HCT116 (cell line): ENCODE measurements at regions not wholly inside any gene's neighbourhood (a gene's known extent, or its start where the extent isn't known, plus 50 kb on each side); places are given as distances from the start of the nearest gene placed in this dataset.

Experiments used
- ATAC-seq: fragments of 200-7000 bp; cut with Tn5 transposase; 2 replicates; pipeline ENCODE4 v1.9.1; 2020; ENCODE audit warnings: mild to moderate bottlenecking, moderate library complexity
- BruUV-seq: library from RNA; stranded (reverse); fragments of 400-500 nt; replicated peaks from 2 replicates; lab custom pipeline; 2021; lab: Mats Ljungman, UMichigan
- CTCF ChIA-PET: fragments of 300-600 bp; sonication (Branson Sonifier 250); formaldehyde crosslinking; loops from one replicate; lab custom pipeline; 2021; ENCODE audit warnings: antibody characterized with exemption; lab: Charles Lee
- POLR2A ChIA-PET: fragments of 300-600, 350-600 bp; sonication (Branson Sonifier 250); formaldehyde crosslinking; loops from one replicate; lab custom pipeline; 2021; ENCODE audit warnings: antibody characterized with exemption; lab: Charles Lee
- RAD21 ChIA-PET, 2 experiments: fragments of 300-600 bp; sonication (Branson Sonifier 250); formaldehyde crosslinking; loops; one replicate each; lab custom pipeline; 2023; ENCODE audit warnings: low total read pairs in 2 of 2; ENCODE audit not compliant: uncharacterized antibody in 2 of 2, unreplicated experiment in 2 of 2, low non-redundant PET in 1 of 2; lab: Charles Lee
- DNase-seq: peaks from one replicate; pipeline ENCODE4 v3.0.0-alpha.2; 2010; ENCODE audit warnings: low read depth, low spot score
- H2AFZ ChIP-seq: fragments of 200-600 bp; shearing (Covaris generic), sonication (generic); 2 replicates; pipeline ENCODE4 v1.6.1; 2017; ENCODE audit warnings: low read depth, mixed run types, mixed read lengths, antibody characterized with exemption, low read length; ENCODE audit not compliant: poor library complexity, severe bottlenecking
- H3K27ac ChIP-seq: 2 replicates; pipeline ENCODE4 v1.5.1; 2012; ENCODE audit warnings: low read depth, low read length
- H3K27me3 ChIP-seq: fragments of 200-600 bp; sonication (generic); 2 replicates; pipeline ENCODE4 v1.6.1; 2016; ENCODE audit warnings: mixed run types, low read length, mixed read lengths; ENCODE audit not compliant: insufficient read depth
- H3K36me3 ChIP-seq, 2 experiments: fragments of 200-500 bp in 1 of 2; fragments of 200-600 bp in 1 of 2; sonication (Bioruptor generic) in 1 of 2; sonication (generic) in 1 of 2; 2 replicates each; pipeline versions ENCODE4 v1.5.1 to v1.6.1; 2014 to 2016; ENCODE audit warnings: low read length in 2 of 2, inconsistent platforms in 1 of 2, mixed read lengths in 1 of 2, mixed run types in 1 of 2; ENCODE audit not compliant: insufficient read depth in 2 of 2, control insufficient read depth in 1 of 2
- H3K4me1 ChIP-seq, 2 experiments: fragments of 200-600 bp in 1 of 2; sonication (generic) in 1 of 2; 2 replicates each; pipeline versions ENCODE4 v1.5.1 to v1.6.1; 2012 to 2017; ENCODE audit warnings: low read length in 2 of 2, inconsistent platforms in 1 of 2, mild to moderate bottlenecking in 1 of 2, mixed read lengths in 1 of 2, mixed run types in 1 of 2, moderate library complexity in 1 of 2; ENCODE audit not compliant: insufficient read depth in 2 of 2, control insufficient read depth in 1 of 2
- H3K4me2 ChIP-seq: fragments of 200-600 bp; sonication (generic); 2 replicates; pipeline ENCODE4 v1.6.1; 2017; ENCODE audit warnings: mixed run types, low read length, mixed read lengths
- H3K4me3 ChIP-seq, 2 experiments: fragments of 200-600 bp in 1 of 2; sonication (generic) in 1 of 2; replicated peaks in 1 of 2; 2 replicates each; pipeline ENCODE4 v1.5.1; 2011 to 2016; ENCODE audit warnings: low read length in 2 of 2, control low read depth in 1 of 2, low read depth in 1 of 2, mild to moderate bottlenecking in 1 of 2, mixed read lengths in 1 of 2, mixed run types in 1 of 2
- H3K79me2 ChIP-seq: fragments of 200-600 bp; sonication (generic); 2 replicates; pipeline ENCODE4 v1.6.1; 2017; ENCODE audit warnings: mild to moderate bottlenecking, mixed run types, low read length, moderate library complexity, mixed read lengths; ENCODE audit not compliant: insufficient read depth
- H3K9ac ChIP-seq: fragments of 200-600 bp; sonication (generic); 2 replicates; pipeline ENCODE4 v1.6.1; 2016; ENCODE audit warnings: low read length, mixed read lengths
- H3K9me2 ChIP-seq: fragments of 200-600 bp; sonication (generic), shearing (Covaris generic); 2 replicates; pipeline ENCODE4 v1.6.1; 2017; ENCODE audit warnings: mixed run types, mild to moderate bottlenecking, moderate library complexity; ENCODE audit not compliant: insufficient read depth
- H3K9me3 ChIP-seq, 2 experiments: fragments of 200-500 bp in 1 of 2; fragments of 200-600 bp in 1 of 2; sonication (Bioruptor generic) in 1 of 2; sonication (generic) in 1 of 2; 2 replicates each; pipeline ENCODE4 v1.6.1; 2014 to 2017; ENCODE audit warnings: low read length in 2 of 2, mixed read lengths in 2 of 2, inconsistent platforms in 1 of 2, low read depth in 1 of 2, mild to moderate bottlenecking in 1 of 2, mixed run types in 1 of 2, moderate library complexity in 1 of 2; ENCODE audit not compliant: control insufficient read depth in 1 of 2, insufficient read depth in 1 of 2
- H4K20me1 ChIP-seq: fragments of 200-600 bp; sonication (generic), shearing (Covaris generic); 2 replicates; pipeline ENCODE4 v1.6.1; 2017; ENCODE audit warnings: mixed run types, mild to moderate bottlenecking, moderate library complexity; ENCODE audit not compliant: insufficient read depth
- CEBPB ChIP-seq: IDR thresholded peaks from 2 replicates; pipeline ENCODE4 v1.6.1; 2012; ENCODE audit warnings: low read depth
- ELF1 ChIP-seq: IDR thresholded peaks from 2 replicates; pipeline ENCODE4 v1.6.1; 2012; ENCODE audit warnings: low read depth, borderline replicate concordance
- JUND ChIP-seq: IDR thresholded peaks from 2 replicates; pipeline ENCODE4 v1.6.1; 2012
- SIN3A ChIP-seq: IDR thresholded peaks from 2 replicates; pipeline ENCODE4 v1.6.1; 2012; ENCODE audit warnings: low read depth
- SRF ChIP-seq: IDR thresholded peaks from 2 replicates; pipeline ENCODE4 v1.6.1; 2012; ENCODE audit warnings: low read depth
- TCF7L2 ChIP-seq: IDR thresholded peaks from 2 replicates; pipeline ENCODE4 v1.7.0; 2011; ENCODE audit warnings: borderline replicate concordance, inconsistent platforms; ENCODE audit not compliant: insufficient read depth, insufficient read length; ENCODE audit errors: extremely low read depth
- YY1 ChIP-seq: IDR thresholded peaks from 2 replicates; pipeline ENCODE4 v1.6.1; 2011; ENCODE audit warnings: low read length, low read depth, moderate library complexity, mild to moderate bottlenecking; ENCODE audit not compliant: insufficient replicate concordance; ENCODE audit errors: extremely low read depth
- ZFX ChIP-seq: fragments of 450-650 bp; IDR thresholded peaks from 2 replicates; pipeline ENCODE4 v1.6.1; 2017
- intact Hi-C: fragments of 100-400 bp; cut with micrococcal nuclease; formaldehyde crosslinking; loops from 2 replicates; pipeline ENCODE4 v1.10.0; 2022
- TF ChIP-seq, protein P1 (sequence below): IDR thresholded peaks from 2 replicates; pipeline ENCODE4 v1.6.1; 2011; ENCODE audit warnings: mild to moderate bottlenecking, low read length, moderate library complexity; ENCODE audit not compliant: insufficient replicate concordance; ENCODE audit errors: extremely low read depth

- TF ChIP-seq, protein P1, sequence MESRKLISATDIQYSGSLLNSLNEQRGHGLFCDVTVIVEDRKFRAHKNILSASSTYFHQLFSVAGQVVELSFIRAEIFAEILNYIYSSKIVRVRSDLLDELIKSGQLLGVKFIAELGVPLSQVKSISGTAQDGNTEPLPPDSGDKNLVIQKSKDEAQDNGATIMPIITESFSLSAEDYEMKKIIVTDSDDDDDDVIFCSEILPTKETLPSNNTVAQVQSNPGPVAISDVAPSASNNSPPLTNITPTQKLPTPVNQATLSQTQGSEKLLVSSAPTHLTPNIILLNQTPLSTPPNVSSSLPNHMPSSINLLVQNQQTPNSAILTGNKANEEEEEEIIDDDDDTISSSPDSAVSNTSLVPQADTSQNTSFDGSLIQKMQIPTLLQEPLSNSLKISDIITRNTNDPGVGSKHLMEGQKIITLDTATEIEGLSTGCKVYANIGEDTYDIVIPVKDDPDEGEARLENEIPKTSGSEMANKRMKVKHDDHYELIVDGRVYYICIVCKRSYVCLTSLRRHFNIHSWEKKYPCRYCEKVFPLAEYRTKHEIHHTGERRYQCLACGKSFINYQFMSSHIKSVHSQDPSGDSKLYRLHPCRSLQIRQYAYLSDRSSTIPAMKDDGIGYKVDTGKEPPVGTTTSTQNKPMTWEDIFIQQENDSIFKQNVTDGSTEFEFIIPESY: no peak
- no peak for TF ChIP-seq YY1
- TF ChIP-seq, all 23 proteins: peak for 0
Measured at GRCh38 chr21:38950435-38951094, 144.8 kb downstream of the ETS2 start (continued).

DNA sequence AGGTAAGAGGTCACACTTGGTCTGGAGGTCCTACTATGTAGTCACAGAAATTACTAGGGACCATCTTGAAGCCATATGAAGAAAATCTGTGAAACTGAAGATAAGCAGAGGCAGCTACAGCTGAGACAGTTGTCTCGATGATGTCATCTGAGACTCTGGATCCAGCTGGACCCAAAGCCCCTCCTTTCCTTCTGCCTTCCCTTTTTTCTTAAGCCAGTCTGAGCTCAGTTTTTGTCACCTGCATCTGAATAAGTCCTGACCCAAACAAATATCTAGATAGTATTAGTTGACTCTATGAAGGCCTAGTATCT is 143.3 kb downstream of the ETS2 start:
- Histone ChIP-seq H3K9ac (no peak overlapping the region), H3K36me3 (no peaks in the 10 kb centered on the region), H4K20me1 (no peaks in the 10 kb centered on the region), H3K4me1 (no peaks in the 10 kb centered on the region), H3K4me3 (no peak overlapping the region), H3K27me3 (no peaks in the 10 kb centered on the region), H3K9me3 (no peaks in the 10 kb centered on the region), H2AFZ (no peak overlapping the region), H3K9me2 (no peaks in the 10 kb centered on the region), H3K27ac (no peak overlapping the region), H3K4me2 (no peak overlapping the region), H3K79me2 (no peaks in the 10 kb centered on the region)
- no TSS peak for BruUV-seq
- ChIA-PET CTCF (no interaction called here), RAD21 (interaction anchor here in 1 of 2 experiments (0.6 kb wide), 1 partner anchor 34 kb away, joined by 3 read pairs; no protein-coding TSS in a partner anchor), POLR2A (no interaction called here)
- no peak for ATAC-seq
- TF ChIP-seq SRF: no peak
- TF ChIP-seq CEBPB: no peak
- TF ChIP-seq YY1: no peak
- TF ChIP-seq ZFX: no peak
- no peak for TF ChIP-seq TCF7L2
- TF ChIP-seq, protein P1: no peak
- TF ChIP-seq JUND: no peak
- TF ChIP-seq ELF1: no peak
- no peak for TF ChIP-seq SIN3A
- intact Hi-C loops: no loop called here
- DNase-seq: no peak
